IPS-NIHi7 (cell line): ENCODE measurements at regions not wholly inside any gene's neighbourhood (a gene's known extent, or its start where the extent isn't known, plus 50 kb on each side); places are given as distances from the start of the nearest gene placed in this dataset.
"Not testable (repeated sequence)": the region's sequence is repeated elsewhere in the genome, so short reads cannot be mapped to it uniquely, and the experiment has no call there.

Experiments used
- DNase-seq: peaks from one replicate; pipeline ENCODE4 v3.0.0; 2012; ENCODE audit warnings: mixed read lengths; ENCODE audit errors: extremely low spot score

- no peak for DNase-seq
Observed at GRCh38 chr14:30221546-30221945, 293.9 kb upstream of the PRKD1 start.

DNA sequence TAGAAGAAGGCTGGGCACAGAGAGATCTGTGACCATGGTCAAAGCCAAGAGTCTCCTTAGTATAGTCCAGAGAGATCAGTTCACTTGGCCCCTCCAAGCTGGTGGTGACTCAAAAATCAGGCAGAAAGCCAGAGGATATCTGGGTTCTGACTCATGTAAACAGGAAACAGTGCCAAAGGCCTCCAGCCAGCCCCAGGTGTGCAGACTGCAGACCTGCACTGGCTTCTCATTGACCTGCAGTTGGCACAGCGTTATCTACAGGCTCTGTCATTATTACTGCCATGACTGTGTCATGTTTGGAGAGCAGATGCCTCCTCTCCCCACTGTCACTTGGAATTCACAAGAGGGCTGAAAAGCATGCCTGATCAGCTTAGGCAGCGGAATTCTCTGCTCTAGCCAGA is 295.7 kb upstream of the PRKD1 start:
- peak; percentile 19 for DNase-seq

DNA sequence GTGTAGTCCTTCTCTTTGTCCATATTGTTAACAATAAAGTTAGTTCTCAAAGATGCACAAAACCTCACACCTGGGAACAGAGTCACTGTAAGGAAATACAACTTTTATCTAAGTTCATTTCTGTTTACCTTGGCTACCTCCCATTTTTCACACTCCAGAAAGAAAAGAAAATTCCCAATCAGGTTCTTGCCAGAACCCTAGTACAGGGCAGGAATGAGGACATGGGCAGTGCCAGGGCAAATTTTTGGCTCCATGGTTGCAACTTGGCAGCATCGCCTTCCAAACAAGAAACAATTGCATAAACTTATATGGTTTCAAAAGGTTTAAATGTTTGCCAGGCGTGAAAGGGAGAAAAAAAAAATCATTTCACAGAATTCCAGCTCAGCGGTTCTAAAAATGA is 296.3 kb upstream of the PRKD1 start:
- DNase-seq, result no peak

DNA sequence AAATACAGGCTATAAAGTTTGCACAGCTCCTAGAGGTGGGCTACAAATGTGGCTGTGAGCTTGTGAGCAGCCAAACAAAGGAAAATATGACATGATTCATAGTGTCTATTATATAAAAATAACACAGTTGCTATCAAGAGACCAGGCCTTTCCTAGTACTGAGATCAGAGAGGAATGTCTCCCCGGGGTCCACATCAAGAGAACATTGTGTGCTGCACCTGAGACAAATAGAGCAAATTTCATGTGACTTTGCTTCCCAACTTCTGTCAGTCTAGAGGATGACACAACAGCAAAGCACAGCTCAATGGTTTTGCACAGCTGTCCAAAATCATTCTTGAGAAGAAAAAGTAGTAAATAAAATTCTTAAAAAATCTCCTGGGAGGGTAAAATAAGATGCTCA is 297.5 kb upstream of the PRKD1 start:
- DNase-seq, result no peak

DNA sequence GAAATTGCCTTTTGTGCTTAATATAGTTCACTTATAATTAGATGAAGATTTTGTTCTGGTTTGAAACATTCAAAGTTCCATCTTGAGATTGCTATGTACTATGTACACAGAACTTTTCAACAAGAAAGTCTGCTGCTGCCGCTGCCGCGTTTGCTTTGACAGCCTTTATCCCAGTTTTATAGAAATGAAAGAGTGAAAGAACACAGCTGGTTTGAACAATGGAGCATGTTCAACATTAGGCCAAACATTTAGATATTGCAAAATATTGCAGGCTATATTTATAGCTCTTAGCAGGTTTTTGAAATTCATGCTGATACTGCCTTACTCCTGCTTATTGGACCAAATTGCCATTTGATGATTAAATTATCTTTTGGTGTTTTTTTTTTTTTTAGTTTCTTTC is 299.8 kb upstream of the PRKD1 start:
- no peak for DNase-seq

DNA sequence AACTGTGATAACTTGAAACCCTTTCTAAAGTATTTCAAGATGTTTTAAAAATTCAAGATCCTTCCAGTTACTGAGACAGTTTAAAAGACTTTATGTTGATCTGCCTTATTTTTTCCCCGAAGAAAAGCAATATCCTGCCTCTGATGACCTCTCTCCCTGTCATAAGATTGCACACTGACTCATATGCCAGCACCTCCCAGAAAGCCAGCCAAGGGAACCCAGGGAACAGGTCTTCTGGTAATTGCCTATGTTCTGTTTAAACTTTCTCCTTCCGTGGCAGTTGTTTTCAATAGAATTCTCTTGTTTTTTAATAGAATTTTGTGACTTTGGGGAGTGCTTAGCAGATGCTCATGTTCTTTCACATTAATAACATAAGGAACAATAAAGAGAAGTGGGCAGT is 300.2 kb upstream of the PRKD1 start:
- DNase-seq, result no peak

- DNase-seq, result no peak
Observed at GRCh38 chr14:30230719-30231118, 303.1 kb upstream of the PRKD1 start.

DNA sequence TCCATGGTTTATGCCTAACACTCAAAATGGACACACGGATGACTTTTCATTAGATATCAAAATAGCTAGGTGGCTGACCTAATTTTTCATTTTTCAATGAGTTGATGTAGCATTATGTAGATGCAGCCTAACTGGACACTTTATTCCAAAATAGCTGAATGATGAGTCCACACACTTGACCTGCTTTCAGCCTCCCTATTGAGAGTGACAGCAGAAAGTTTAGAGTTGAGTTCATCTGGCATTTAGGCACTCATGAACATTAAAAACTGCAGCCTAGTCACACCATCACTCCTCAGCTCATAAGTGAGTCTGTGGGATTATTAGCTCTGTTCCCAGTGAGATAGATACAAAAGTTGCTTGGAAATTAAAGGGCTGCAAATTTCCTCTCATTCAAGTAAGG is 307.3 kb upstream of the PRKD1 start:
- no peak for DNase-seq

DNA sequence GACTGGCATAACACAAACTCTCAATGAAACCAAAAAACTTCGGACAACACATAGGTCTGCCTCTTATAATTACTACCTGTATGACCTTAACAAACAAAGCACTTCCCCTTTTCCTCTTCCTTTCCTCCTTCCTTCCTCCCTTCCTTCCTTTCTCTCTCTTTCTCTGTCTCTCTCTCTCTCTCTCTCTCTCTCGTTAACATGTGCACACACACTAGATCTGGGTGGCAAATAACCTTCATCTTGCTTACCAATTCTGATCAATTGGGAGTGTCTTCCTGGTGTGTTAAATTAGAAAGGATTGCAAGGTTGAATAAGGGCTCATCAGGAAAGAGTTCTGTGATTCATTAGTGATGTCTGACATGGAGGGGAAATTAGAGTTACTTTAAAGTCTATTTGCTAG is 307.8 kb upstream of the PRKD1 start:
- DNase-seq, result no peak

DNA sequence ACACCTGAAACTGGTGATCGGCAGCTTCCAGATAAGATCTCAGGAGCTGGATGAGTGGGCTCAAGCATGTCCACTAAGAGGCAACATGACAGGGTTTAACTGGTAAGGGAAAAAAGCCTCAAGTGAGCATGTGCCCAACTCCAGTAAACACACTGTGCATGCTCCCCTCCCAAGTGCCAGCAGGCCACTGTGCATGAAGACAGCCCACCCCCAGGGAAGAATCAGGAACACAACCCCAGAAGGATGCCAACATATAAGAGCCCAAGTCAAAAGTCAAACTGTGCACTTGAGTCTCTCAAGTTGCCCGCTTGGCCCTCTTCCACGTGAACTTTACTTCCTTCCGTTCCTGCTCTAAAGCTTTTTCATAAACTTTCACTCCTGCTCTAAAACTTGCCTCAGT is 311.3 kb upstream of the PRKD1 start:
- no peak for DNase-seq

DNA sequence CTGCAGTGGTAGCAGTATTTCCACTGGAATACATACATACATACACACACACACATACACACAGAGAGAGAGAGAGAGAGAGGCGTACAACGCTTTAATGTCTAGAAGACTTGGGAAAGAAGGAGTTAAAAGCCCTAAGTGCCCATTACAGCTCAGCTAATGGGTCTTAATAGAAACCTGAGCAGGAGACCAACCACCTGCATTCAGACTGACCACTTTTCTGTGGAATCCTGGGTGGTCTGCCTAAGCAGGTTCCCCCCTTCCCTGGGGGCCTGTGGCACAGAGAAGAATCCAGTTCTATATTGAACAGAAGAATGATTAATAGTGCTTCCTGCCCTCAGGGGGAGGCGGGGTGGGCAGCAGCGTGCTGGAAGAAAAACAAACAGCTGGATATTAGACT is 312.4 kb upstream of the PRKD1 start:
- no peak for DNase-seq

DNA sequence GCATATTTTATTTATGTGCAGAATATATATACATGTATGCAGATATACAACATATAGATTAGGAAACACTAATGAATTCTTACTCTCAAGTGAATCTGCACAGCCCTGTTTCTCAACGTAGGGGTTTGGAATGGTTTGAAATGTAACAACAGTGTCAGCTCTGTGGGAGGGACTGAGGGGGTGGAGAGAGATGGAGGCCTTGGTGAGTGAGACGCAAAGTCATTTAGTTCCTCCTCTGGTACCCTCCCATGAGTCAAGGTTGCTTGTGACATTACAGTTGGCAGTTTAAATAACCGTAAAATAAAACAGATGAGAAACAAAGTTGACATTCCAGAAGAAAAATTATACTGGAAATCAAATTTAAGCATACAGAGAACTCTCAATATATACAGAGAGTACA is 313.0 kb upstream of the PRKD1 start:
- no peak for DNase-seq

GRCh38 chr14:30242744-30243143 is 315.1 kb upstream of the PRKD1 start:
- DNase-seq, result no peak

GRCh38 chr14:30243207-30243606 is 315.6 kb upstream of the PRKD1 start:
- DNase-seq, result no peak

DNA sequence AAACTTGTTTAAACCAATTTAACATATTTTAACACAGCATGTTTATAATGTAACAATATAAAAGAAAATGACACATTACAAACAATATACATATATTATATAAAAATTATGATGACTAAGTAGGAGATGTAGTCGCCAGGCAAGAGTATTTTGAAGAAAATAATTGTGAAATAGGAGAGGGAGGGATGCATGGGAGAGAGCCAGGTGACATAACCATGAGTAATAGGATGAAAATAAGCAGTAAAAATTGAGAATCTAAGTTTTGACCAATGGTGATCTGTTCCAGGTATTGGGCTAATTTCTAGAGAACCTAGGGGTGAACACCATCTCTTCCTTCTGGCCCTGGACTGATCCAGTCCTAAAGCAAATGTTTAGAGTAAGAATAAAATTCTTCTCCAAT is 315.2 kb upstream of the G2E3 start:
- no peak for DNase-seq

GRCh38 chr14:30244348-30244747 is 314.6 kb upstream of the G2E3 start:
- not testable (repeated sequence) for DNase-seq

GRCh38 chr14:30251017-30251416 is 307.9 kb upstream of the G2E3 start:
- no peak for DNase-seq

DNA sequence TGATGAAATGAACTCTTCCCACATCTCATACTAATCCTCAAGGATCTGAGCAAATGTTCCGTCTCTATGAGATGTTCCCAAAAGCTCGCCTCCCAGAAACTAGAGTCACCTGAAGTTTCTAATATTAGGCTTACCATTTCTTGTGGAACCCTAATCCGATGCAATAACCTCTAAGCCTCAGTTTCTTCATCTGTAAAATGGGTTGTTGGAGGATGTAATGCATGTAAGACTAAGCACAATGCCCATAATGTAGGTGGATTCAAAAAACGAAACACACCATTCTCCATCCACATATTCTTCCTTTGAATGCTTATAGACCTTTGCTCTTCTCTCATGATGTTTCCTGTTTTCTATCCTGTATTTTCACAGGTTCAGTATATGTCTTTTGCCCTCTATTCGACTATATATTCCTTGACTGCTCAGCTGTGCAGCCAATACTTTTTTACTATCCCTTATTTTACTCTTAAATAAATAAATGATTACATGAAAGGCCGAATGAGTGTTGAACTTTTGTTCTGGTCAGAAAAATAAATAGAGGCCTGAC is 307.3 kb upstream of the G2E3 start:
- no peak for DNase-seq

DNA sequence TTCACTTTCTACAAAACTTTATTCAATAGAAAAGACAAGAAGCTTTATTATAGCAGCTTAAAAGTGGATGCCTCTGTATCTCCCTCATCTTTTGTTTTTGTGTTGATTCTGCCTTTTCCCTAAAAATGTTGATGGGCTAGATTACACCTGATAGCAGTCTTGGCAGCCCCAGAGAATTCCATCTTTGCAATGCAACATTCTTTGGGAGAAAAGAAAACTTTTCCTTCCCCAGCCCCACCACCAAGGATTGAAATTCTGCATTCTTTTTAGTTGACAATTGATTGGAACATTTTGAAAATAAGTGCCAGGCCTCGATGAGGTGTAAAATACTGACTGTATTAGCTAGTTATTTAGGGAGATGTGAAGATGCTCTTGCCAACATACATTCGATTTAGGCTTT is 306.8 kb upstream of the G2E3 start:
- DNase-seq, result no peak

- no peak for DNase-seq
Observed at GRCh38 chr14:30252783-30253674, 305.9 kb upstream of the G2E3 start.

- no peak for DNase-seq
Observed at GRCh38 chr14:30256627-30257026, 302.3 kb upstream of the G2E3 start.

DNA sequence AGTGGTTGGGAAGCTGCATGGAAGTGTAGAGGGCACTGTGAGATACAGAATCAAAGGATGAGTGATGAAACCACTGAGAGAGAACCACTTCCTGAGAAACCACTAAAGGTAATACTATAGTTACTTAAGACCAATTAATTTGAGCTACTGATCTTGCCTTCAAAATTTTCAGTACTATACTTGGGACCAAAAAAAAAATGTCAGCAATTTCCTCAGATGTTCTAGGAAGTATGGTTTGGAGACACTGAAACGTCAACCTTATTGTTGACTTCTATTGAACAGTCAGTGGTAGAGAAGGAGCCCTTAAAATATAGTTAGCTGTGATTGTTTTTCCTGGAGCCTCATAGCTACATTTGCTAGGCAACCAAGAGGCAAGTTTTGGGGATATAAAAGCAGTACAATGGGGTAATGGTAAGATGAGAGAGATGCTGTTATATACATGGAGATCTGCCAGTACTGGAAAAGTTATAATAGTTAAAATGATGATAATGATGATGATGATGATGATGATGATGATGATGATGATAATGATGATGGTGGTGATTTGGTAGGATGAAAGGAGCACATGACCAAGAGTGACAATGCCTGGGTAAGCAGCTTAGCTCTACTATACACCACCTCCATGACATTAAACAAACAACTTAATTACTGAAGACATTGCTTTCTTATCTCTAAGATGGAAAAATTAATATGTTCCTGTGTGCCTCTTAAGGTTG is 300.9 kb upstream of the G2E3 start:
- no peak for DNase-seq
